Caco-2 (cell line): ENCODE measurements at regions not wholly inside any gene's neighbourhood (a gene's known extent, or its start where the extent isn't known, plus 50 kb on each side); places are given as distances from the start of the nearest gene placed in this dataset.

Source experiments
- BruUV-seq: library from RNA; stranded (reverse); fragments of 400-500 nt; replicated peaks from 2 replicates; lab custom pipeline; 2021; lab: Mats Ljungman, UMichigan
- CTCF ChIA-PET: fragments of 300-600 bp; sonication (Branson Sonifier 250); formaldehyde crosslinking; loops from one replicate; lab custom pipeline; 2022; ENCODE audit warnings: antibody characterized with exemption; lab: Charles Lee
- POLR2A ChIA-PET: fragments of 300-600 bp; sonication (Branson Sonifier 250); formaldehyde crosslinking; loops from one replicate; lab custom pipeline; 2022; ENCODE audit warnings: antibody characterized with exemption; lab: Charles Lee
- DNase-seq, 2 experiments: peaks; one replicate each; pipeline versions ENCODE4 v3.0.0 to v3.0.0-alpha.2; 2020 to 2022
- H3K27me3 ChIP-seq: replicated peaks from 2 replicates; pipeline ENCODE4 v1.6.0; 2011; ENCODE audit warnings: low read length; ENCODE audit not compliant: control insufficient read depth, insufficient read depth
- H3K36me3 ChIP-seq: 2 replicates; pipeline ENCODE4 v1.5.1; 2011; ENCODE audit warnings: low read length; ENCODE audit not compliant: control insufficient read depth, insufficient read depth
- H3K4me1 ChIP-seq: fragments of 250-450 bp; sonication (Bioruptor Pico); 2 replicates; pipeline ENCODE4 v1.5.1; 2020; ENCODE audit warnings: mild to moderate bottlenecking
- H3K4me3 ChIP-seq: 2 replicates; pipeline ENCODE4 v1.5.1; 2011; ENCODE audit warnings: low read depth, mild to moderate bottlenecking, control low read depth, low read length
- H3K9me3 ChIP-seq: fragments of 250-450 bp; sonication (Bioruptor Pico); 2 replicates; pipeline ENCODE4 v1.5.1; 2020; ENCODE audit warnings: mild to moderate bottlenecking, moderate library complexity
- H3K27ac Mint-ChIP-seq: one replicate; pipeline ENCODE4 v1.8.0; 2022; ENCODE audit warnings: mixed read lengths; ENCODE audit not compliant: unreplicated experiment
- H3K27me3 Mint-ChIP-seq: one replicate; pipeline ENCODE4 v1.8.0; 2022; ENCODE audit warnings: mixed read lengths; ENCODE audit not compliant: insufficient read depth, unreplicated experiment
- H3K36me3 Mint-ChIP-seq: one replicate; pipeline ENCODE4 v1.8.0; 2022; ENCODE audit warnings: mild to moderate bottlenecking, mixed read lengths; ENCODE audit not compliant: insufficient read depth, unreplicated experiment
- H3K4me1 Mint-ChIP-seq: one replicate; pipeline ENCODE4 v1.8.0; 2022; ENCODE audit warnings: low read depth, mixed read lengths; ENCODE audit not compliant: unreplicated experiment
- H3K4me3 Mint-ChIP-seq: one replicate; pipeline ENCODE4 v1.8.0; 2022; ENCODE audit warnings: mild to moderate bottlenecking, moderate library complexity, mixed read lengths; ENCODE audit not compliant: unreplicated experiment
- H3K9me3 Mint-ChIP-seq: one replicate; pipeline ENCODE4 v1.8.0; 2022; ENCODE audit warnings: mixed read lengths; ENCODE audit not compliant: unreplicated experiment
- intact Hi-C: fragments of 100-400 bp; cut with micrococcal nuclease; formaldehyde crosslinking; loops from one replicate; pipeline ENCODE4 v1.10.0; 2022; ENCODE audit not compliant: unreplicated experiment
- TF ChIP-seq, protein P1 (sequence below), 2 experiments: fragments of 200-600 bp in 1 of 2; IDR thresholded peaks; 1 replicate in 1 of 2; 2 replicates in 1 of 2; pipeline versions ENCODE4 v1.5.1 to v1.8.0; 2011 to 2022; ENCODE audit warnings: antibody characterized with exemption in 1 of 2, control low read depth in 1 of 2, inconsistent platforms in 1 of 2, low read depth in 1 of 2, low read length in 1 of 2, mild to moderate bottlenecking in 1 of 2, moderate library complexity in 1 of 2; ENCODE audit not compliant: insufficient read depth in 1 of 2, severe bottlenecking in 1 of 2, unreplicated experiment in 1 of 2

- H3K4me1 ChIP-seq = no peaks in the 10 kb centered on the region
- no peak for DNase-seq
- TF ChIP-seq, protein P1, sequence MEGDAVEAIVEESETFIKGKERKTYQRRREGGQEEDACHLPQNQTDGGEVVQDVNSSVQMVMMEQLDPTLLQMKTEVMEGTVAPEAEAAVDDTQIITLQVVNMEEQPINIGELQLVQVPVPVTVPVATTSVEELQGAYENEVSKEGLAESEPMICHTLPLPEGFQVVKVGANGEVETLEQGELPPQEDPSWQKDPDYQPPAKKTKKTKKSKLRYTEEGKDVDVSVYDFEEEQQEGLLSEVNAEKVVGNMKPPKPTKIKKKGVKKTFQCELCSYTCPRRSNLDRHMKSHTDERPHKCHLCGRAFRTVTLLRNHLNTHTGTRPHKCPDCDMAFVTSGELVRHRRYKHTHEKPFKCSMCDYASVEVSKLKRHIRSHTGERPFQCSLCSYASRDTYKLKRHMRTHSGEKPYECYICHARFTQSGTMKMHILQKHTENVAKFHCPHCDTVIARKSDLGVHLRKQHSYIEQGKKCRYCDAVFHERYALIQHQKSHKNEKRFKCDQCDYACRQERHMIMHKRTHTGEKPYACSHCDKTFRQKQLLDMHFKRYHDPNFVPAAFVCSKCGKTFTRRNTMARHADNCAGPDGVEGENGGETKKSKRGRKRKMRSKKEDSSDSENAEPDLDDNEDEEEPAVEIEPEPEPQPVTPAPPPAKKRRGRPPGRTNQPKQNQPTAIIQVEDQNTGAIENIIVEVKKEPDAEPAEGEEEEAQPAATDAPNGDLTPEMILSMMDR (IDR thresholded peaks at IDR 0.05; ENCODE audit: insufficient read depth in 1 of 2, low read depth in 1 of 2, low read length in 1 of 2, severe bottlenecking in 1 of 2, unreplicated experiment in 1 of 2) = no peak
- no peaks in the 10 kb centered on the region for H3K4me1 Mint-ChIP-seq
- H3K27me3 ChIP-seq = no peaks in the 10 kb centered on the region
- H3K27ac Mint-ChIP-seq = no peak overlapping the region
- no peaks in the 10 kb centered on the region for H3K27me3 Mint-ChIP-seq
- H3K4me3 Mint-ChIP-seq = no peak overlapping the region
- no peaks in the 10 kb centered on the region for H3K9me3 Mint-ChIP-seq
- no peaks in the 10 kb centered on the region for H3K9me3 ChIP-seq
- no peaks in the 10 kb centered on the region for H3K36me3 Mint-ChIP-seq
- ChIA-PET POLR2A (no interaction called here), CTCF (no interaction called here)
- no TSS peak for BruUV-seq
- H3K4me3 ChIP-seq = no peak overlapping the region
- intact Hi-C loops = no loop called here
- H3K36me3 ChIP-seq = no peaks in the 10 kb centered on the region
Measured at GRCh38 chr5:28174691-28175090, 1136.3 kb upstream of the CDH9 start.

- no peaks in the 10 kb centered on the region for H3K27me3 Mint-ChIP-seq
- no peaks in the 10 kb centered on the region for H3K4me1 Mint-ChIP-seq
- H3K27ac Mint-ChIP-seq = no peak overlapping the region
- intact Hi-C loops = no loop called here
- Histone ChIP-seq H3K36me3 (no peaks in the 10 kb centered on the region), H3K27me3 (no peaks in the 10 kb centered on the region), H3K4me1 (no peaks in the 10 kb centered on the region), H3K4me3 (no peak overlapping the region), H3K9me3 (no peaks in the 10 kb centered on the region)
- ChIA-PET CTCF (no interaction called here), POLR2A (no interaction called here)
- no peaks in the 10 kb centered on the region for H3K9me3 Mint-ChIP-seq
- DNase-seq = no peak
- H3K36me3 Mint-ChIP-seq = no peaks in the 10 kb centered on the region
- H3K4me3 Mint-ChIP-seq = no peak overlapping the region
- no TSS peak for BruUV-seq
- TF ChIP-seq, protein P1 (IDR thresholded peaks at IDR 0.05; ENCODE audit: insufficient read depth in 1 of 2, low read depth in 1 of 2, low read length in 1 of 2, severe bottlenecking in 1 of 2, unreplicated experiment in 1 of 2) = no peak
Measured at GRCh38 chr5:28165096-28165495, 1126.7 kb upstream of the CDH9 start.

DNA sequence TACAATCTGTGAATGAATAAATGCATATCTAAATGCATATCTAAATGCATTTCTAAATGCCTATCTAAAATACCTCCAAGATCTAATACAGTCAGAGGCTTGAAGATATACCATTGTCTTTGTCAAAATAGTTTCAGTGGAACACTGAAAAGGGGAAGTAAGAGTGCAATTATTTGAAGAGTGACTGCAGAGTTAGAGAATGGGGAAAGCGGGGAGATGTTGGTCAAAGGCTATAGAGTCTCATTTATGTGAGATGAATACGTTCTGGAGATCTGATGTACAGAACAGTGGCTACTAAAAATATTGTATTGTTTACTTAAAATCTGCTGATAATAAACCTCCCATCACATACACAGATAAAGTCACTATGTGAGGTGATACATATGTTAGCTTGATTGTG, 1126.2 kb upstream of the CDH9 start:
- intact Hi-C loops = no loop called here
- no peaks in the 10 kb centered on the region for H3K4me1 ChIP-seq
- H3K4me1 Mint-ChIP-seq = no peaks in the 10 kb centered on the region
- TF ChIP-seq, protein P1 (IDR thresholded peaks at IDR 0.05; ENCODE audit: insufficient read depth in 1 of 2, low read depth in 1 of 2, low read length in 1 of 2, severe bottlenecking in 1 of 2, unreplicated experiment in 1 of 2) = no peak
- H3K27ac Mint-ChIP-seq = no peak overlapping the region
- no peak for DNase-seq
- no peaks in the 10 kb centered on the region for H3K9me3 Mint-ChIP-seq
- CTCF ChIA-PET = no interaction called here
- no peaks in the 10 kb centered on the region for H3K9me3 ChIP-seq
- H3K27me3 ChIP-seq = no peaks in the 10 kb centered on the region
- no peaks in the 10 kb centered on the region for H3K27me3 Mint-ChIP-seq
- no peaks in the 10 kb centered on the region for H3K36me3 ChIP-seq
- BruUV-seq = no TSS peak
- no peak overlapping the region for H3K4me3 ChIP-seq
- POLR2A ChIA-PET = no interaction called here
- no peaks in the 10 kb centered on the region for H3K36me3 Mint-ChIP-seq
- no peak overlapping the region for H3K4me3 Mint-ChIP-seq
